Activated CD4-positive, alpha-beta T cell treated with anti-CD3 and anti-CD28 coated beads for 4 hours (primary cell): ENCODE measurements at regions not wholly inside any gene's neighbourhood (a gene's known extent, or its start where the extent isn't known, plus 50 kb on each side); places are given as distances from the start of the nearest gene placed in this dataset.

Experiments used
- DNase-seq, 2 donors: peaks; one replicate each; pipeline ENCODE4 v3.0.0-alpha.2; 2020

- DNase-seq = no peak
These were observed 255.7 kb upstream of the FMN2 start for GRCh38 chr1:239835946-239836440.

GRCh38 chr1:239840336-239840735 is 251.3 kb upstream of the FMN2 start:
- no peak for DNase-seq

GRCh38 chr1:239840790-239841189 is 250.9 kb upstream of the FMN2 start:
- DNase-seq = no peak

GRCh38 chr1:239841631-239842030 is 250.1 kb upstream of the FMN2 start:
- DNase-seq = no peak

GRCh38 chr1:239843541-239843940 is 248.1 kb upstream of the FMN2 start:
- DNase-seq = no peak

GRCh38 chr1:239844833-239845232 is 246.8 kb upstream of the FMN2 start:
- DNase-seq = no peak

- no peak for DNase-seq
These were observed 236.8 kb upstream of the FMN2 start for GRCh38 chr1:239854922-239855321.

- no peak for DNase-seq
These were observed 235.6 kb upstream of the FMN2 start for GRCh38 chr1:239856067-239856466.

- no peak for DNase-seq
These were observed 234.8 kb upstream of the FMN2 start for GRCh38 chr1:239856924-239857323.

- no peak for DNase-seq
These were observed 233.6 kb upstream of the FMN2 start for GRCh38 chr1:239858057-239858456.

- no peak for DNase-seq
These were observed 233.2 kb upstream of the FMN2 start for GRCh38 chr1:239858529-239858928.

- no peak for DNase-seq
These were observed 229.7 kb upstream of the FMN2 start for GRCh38 chr1:239861985-239862384.

GRCh38 chr1:239868058-239868832 is 223.4 kb upstream of the FMN2 start:
- DNase-seq = no peak

- DNase-seq = no peak
These were observed 221.5 kb upstream of the FMN2 start for GRCh38 chr1:239870194-239870593.

GRCh38 chr1:239872626-239873025 is 219.1 kb upstream of the FMN2 start:
- DNase-seq = no peak

GRCh38 chr1:239874831-239875230 is 216.9 kb upstream of the FMN2 start:
- DNase-seq = no peak

GRCh38 chr1:239879321-239880170 is 212.1 kb upstream of the FMN2 start:
- DNase-seq = no peak

GRCh38 chr1:239882967-239883366 is 208.7 kb upstream of the FMN2 start:
- no peak for DNase-seq

GRCh38 chr1:239884796-239885195 is 206.9 kb upstream of the FMN2 start:
- DNase-seq = no peak

GRCh38 chr1:239886266-239886665 is 205.4 kb upstream of the FMN2 start:
- DNase-seq = no peak

- no peak for DNase-seq
These were observed 203.0 kb upstream of the FMN2 start for GRCh38 chr1:239888639-239889038.

GRCh38 chr1:239891621-239892358 is 199.9 kb upstream of the FMN2 start:
- DNase-seq = no peak

GRCh38 chr1:239892602-239893001 is 199.1 kb upstream of the FMN2 start:
- DNase-seq = no peak
